Neural crest cell (in vitro differentiated cells): ENCODE measurements at regions not wholly inside any gene's neighbourhood (a gene's known extent, or its start where the extent isn't known, plus 50 kb on each side); places are given as distances from the start of the nearest gene placed in this dataset.

Source experiments
- DNase-seq: peaks from one replicate; pipeline ENCODE4 v3.0.0; 2021; ENCODE audit warnings: low read depth, mixed read lengths, low spot score
- H3K27ac Mint-ChIP-seq: one replicate; pipeline ENCODE4 v1.8.0; 2021; ENCODE audit warnings: mild to moderate bottlenecking, mixed read lengths; ENCODE audit not compliant: unreplicated experiment
- H3K27me3 Mint-ChIP-seq: 2 replicates; pipeline ENCODE4 v1.8.0; 2021; ENCODE audit warnings: low read depth, mild to moderate bottlenecking, mixed read lengths
- H3K36me3 Mint-ChIP-seq: 2 replicates; pipeline ENCODE4 v1.8.0; 2021; ENCODE audit warnings: low read depth, mild to moderate bottlenecking, mixed read lengths
- H3K4me1 Mint-ChIP-seq: 2 replicates; pipeline ENCODE4 v1.8.0; 2021; ENCODE audit warnings: mixed read lengths
- H3K4me3 Mint-ChIP-seq: one replicate; pipeline ENCODE4 v1.8.0; 2021; ENCODE audit warnings: mild to moderate bottlenecking, mixed read lengths
- H3K9me3 Mint-ChIP-seq: 2 replicates; pipeline ENCODE4 v1.8.0; 2021; ENCODE audit warnings: mixed read lengths
- CTCF ChIP-seq: fragments of 200-600 bp; sonication (generic); conservative IDR thresholded peaks from 2 replicates; pipeline ENCODE4 v1.5.0; 2021; ENCODE audit warnings: antibody characterized with exemption, mild to moderate bottlenecking

- Mint-ChIP-seq H3K36me3 (no peaks in the 10 kb centered on the region), H3K4me3 (no peak overlapping the region), H3K27me3 (no peaks in the 10 kb centered on the region), H3K27ac (peak overlapping the region; percentile 12), H3K4me1 (no peaks in the 10 kb centered on the region), H3K9me3 (no peaks in the 10 kb centered on the region)
- no peak for DNase-seq
- no peak for TF ChIP-seq CTCF
Observed at GRCh38 chr2:129229830-129230441, 749.5 kb upstream of the RAB6C start.

GRCh38 chr2:129231924-129232323 lies 747.5 kb upstream of the RAB6C start:
- H3K4me1 Mint-ChIP-seq, result no peaks in the 10 kb centered on the region
- no peak for TF ChIP-seq CTCF
- H3K36me3 Mint-ChIP-seq, result no peaks in the 10 kb centered on the region
- H3K4me3 Mint-ChIP-seq, result no peak overlapping the region
- H3K27ac Mint-ChIP-seq, result no peak overlapping the region
- DNase-seq, result no peak
- H3K27me3 Mint-ChIP-seq, result no peaks in the 10 kb centered on the region
- no peaks in the 10 kb centered on the region for H3K9me3 Mint-ChIP-seq

- Mint-ChIP-seq H3K4me3 (no peak overlapping the region), H3K36me3 (no peaks in the 10 kb centered on the region), H3K4me1 (no peaks in the 10 kb centered on the region), H3K9me3 (no peaks in the 10 kb centered on the region), H3K27ac (no peak overlapping the region), H3K27me3 (no peaks in the 10 kb centered on the region)
- DNase-seq, result no peak
- TF ChIP-seq CTCF, result no peak
Observed at GRCh38 chr2:129233166-129233565, 746.3 kb upstream of the RAB6C start.

- TF ChIP-seq CTCF, result peak; percentile 37
- Mint-ChIP-seq H3K27ac (no peak overlapping the region), H3K27me3 (no peaks in the 10 kb centered on the region), H3K36me3 (no peaks in the 10 kb centered on the region), H3K9me3 (no peaks in the 10 kb centered on the region), H3K4me1 (no peaks in the 10 kb centered on the region), H3K4me3 (no peak overlapping the region)
- DNase-seq, result no peak
Observed at GRCh38 chr2:129233751-129234406, 745.6 kb upstream of the RAB6C start.

- H3K27me3 Mint-ChIP-seq, result no peaks in the 10 kb centered on the region
- H3K9me3 Mint-ChIP-seq, result no peaks in the 10 kb centered on the region
- no peaks in the 10 kb centered on the region for H3K36me3 Mint-ChIP-seq
- TF ChIP-seq CTCF, result no peak
- H3K4me3 Mint-ChIP-seq, result no peak overlapping the region
- H3K4me1 Mint-ChIP-seq, result no peaks in the 10 kb centered on the region
- DNase-seq, result no peak
- no peak overlapping the region for H3K27ac Mint-ChIP-seq
Observed at GRCh38 chr2:129236601-129237000, 742.9 kb upstream of the RAB6C start.
